ENCODE measurements at regions not wholly inside any gene's neighbourhood (a gene's known extent, or its start where the extent isn't known, plus 50 kb on each side); places are given as distances from the start of the nearest gene placed in this dataset.

- TF ChIP-seq POLR2A (IDR thresholded peaks at IDR 0.05) = no peak
- TF ChIP-seq, protein P1, sequence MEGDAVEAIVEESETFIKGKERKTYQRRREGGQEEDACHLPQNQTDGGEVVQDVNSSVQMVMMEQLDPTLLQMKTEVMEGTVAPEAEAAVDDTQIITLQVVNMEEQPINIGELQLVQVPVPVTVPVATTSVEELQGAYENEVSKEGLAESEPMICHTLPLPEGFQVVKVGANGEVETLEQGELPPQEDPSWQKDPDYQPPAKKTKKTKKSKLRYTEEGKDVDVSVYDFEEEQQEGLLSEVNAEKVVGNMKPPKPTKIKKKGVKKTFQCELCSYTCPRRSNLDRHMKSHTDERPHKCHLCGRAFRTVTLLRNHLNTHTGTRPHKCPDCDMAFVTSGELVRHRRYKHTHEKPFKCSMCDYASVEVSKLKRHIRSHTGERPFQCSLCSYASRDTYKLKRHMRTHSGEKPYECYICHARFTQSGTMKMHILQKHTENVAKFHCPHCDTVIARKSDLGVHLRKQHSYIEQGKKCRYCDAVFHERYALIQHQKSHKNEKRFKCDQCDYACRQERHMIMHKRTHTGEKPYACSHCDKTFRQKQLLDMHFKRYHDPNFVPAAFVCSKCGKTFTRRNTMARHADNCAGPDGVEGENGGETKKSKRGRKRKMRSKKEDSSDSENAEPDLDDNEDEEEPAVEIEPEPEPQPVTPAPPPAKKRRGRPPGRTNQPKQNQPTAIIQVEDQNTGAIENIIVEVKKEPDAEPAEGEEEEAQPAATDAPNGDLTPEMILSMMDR (IDR thresholded peaks at IDR 0.05) = no peak
Observed at GRCh38 chr4:59700651-59701050, 1499.5 kb upstream of the ADGRL3 start.

Data from sigmoid colon (tissue), 3 donors.